ENCODE measurements at regions not wholly inside any gene's neighbourhood (a gene's known extent, or its start where the extent isn't known, plus 50 kb on each side); places are given as distances from the start of the nearest gene placed in this dataset.
A peak's percentile ranks its signal among the peaks of the same experiment; 100 is the strongest.
"Not testable (repeated sequence)": the region's sequence is repeated elsewhere in the genome, so short reads cannot be mapped to it uniquely, and the experiment has no call there.

DNA sequence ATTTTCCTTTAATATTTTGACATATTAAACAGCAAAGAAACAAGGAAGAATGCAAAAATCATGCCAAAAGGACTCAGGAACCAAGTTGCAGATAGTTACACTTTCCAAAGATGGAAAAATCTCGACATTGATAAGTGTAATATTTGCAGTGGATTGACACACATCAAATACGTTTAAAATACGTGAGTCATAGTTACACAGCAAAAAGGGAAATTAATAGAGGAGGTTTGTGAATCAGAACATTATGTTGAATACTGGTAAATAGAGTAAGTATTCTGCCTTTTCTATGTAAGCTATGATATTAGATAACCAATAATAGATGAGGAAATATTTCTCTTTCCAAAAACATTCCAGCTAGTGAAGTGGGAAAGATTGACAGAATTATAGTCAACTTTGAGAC, 1761.3 kb upstream of the IGFBP7 start:
- DNase-seq = no peak

DNA sequence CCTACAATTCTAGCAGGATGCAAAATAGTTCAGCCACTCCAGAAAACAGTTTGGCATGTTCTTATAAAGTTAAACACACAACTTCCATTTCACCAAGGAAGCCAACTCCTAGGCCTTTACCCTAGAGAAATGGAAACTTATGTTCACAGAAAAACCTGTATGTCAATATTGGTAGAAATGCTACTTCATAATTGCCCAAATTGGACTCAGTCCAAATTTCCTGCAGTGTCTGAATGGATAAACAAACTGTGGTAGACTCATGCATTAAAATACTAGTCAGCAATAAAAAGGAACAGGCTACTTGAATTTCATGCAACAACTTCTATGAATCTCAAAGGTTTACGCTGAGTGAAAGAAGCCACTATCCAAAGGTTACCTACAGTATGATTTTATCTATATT, 1738.8 kb upstream of the IGFBP7 start:
- no peak for DNase-seq

DNA sequence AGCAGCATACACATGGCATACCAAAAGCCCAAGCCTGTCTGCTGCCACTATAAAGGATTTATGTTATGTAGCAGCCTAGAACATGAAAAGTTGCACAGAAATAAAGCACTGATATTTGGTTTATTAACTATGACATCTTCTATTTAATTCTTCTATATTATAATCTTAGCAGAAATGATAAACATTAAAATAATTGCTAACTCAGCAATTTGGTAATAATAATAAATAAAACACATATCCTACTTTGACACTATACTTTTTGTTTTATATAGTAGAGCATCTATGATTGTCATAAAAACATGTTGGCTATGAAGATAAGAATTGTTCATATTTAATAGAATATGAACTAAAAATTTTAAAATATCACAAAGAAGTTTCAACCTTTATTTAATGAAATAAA, 1733.3 kb upstream of the IGFBP7 start:
- no peak for DNase-seq

DNA sequence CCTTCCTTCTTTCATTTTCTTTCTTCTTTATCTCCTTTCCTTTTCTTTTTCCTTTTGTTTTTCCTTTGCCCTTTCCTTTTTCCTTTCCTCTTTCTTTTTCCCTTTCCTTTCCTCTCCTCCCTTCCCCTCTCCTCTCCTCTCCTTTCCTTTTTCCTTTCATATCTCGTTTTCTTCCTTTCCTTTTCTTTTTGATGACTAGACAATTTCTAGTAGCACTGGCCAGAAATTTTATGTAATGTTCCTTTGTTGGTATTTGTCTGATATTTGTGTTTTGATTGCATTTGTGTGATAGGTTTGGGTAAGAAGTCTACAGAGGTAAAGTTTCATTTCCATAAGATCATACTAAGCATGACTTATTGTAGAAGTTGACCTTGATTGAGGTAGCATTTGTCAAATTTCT, 1722.9 kb upstream of the IGFBP7 start:
- DNase-seq = no peak

DNA sequence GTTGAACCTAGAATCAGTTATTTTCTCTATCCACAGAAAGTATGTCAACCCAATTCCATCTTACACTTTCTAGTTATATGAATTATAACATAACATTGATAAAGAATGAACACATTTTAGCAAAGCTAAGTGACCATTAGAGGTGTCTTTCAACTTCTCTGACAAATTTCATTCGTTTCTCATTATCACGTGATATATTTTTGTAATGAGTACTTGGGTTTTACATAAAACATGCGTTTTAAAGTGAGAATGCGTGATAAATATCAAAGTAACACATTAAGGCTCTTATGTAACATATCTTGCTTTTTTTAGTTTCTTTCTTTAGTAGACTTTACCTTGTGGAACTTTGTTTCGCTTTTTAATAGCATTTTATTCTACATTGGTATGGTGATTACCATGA, 1715.1 kb upstream of the IGFBP7 start:
- no peak for DNase-seq

DNA sequence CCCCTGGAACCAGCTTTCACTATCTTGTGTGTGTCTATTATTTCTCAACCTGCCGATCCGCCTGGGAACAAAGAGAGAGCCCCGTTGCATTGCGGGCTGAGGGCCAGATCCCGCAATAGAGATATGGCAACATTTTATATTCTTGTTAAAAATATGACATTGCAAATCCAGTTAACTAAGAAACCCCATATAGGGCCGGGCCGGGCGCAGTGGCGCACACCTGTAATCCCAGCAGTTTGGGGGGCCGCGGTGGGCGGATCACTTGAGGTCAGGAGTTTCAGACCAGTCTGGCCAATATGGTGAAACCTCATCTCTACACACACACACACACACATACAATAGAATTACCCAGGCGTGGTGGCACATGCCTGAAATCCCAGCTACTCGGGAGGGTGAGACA, 1708.4 kb upstream of the IGFBP7 start:
- not testable (repeated sequence) for DNase-seq

DNA sequence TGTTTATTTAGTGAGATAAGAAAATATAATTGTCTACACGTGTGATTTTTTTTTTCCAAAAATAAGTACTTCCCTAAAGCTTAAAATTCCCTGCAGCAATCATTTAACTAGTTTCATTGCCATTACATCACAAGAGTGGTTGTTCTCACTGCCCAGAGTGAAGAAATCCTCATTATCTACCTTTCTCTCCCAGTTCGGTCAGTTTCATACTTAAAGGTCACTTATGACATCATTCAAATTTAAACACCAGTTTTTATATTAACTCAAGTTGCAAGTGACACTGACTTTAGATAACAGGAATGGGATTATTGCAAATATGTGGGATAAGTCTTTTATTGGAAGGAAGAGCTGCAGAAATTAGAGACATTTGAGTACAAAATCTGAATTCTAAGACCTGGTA, 1699.8 kb upstream of the IGFBP7 start:
- DNase-seq = no peak

DNA sequence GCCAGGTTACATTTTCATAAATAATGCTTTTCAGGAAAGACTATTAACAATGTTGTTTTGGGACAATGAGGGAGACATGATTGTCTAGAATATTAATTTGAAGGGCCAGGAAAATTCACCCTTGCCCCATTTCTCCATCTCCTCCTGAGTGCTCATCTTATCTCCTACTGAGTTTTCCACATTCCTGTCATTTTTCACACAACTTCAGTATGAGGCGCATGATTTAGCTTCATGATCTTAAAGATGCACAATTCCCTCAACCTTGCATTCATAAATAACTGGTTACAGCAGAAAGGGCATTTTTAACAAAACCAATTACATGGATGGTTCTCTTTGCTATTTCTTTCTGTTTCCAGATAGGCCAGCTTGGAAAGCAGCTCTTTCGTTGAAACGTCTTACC, 1699.2 kb upstream of the IGFBP7 start:
- no peak for DNase-seq

DNA sequence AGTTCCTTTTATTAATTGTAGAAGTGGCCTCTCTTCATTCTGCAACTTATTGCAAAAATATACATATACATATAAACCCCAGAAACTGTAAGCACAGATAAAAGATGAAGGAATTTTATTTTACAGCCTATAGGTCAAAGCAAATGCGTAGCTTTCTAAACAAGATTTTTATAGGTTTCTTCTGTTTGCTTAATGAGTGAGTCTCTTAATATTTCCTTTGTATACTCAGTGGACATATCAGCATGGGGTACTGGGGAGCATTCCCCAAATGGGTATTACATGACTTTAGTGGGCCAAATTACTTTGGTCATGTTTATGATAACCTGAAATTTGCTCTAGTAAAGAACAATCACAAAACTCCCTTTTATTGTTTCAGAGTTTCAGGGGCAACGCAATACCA, 1698.6 kb upstream of the IGFBP7 start:
- no peak for DNase-seq

DNA sequence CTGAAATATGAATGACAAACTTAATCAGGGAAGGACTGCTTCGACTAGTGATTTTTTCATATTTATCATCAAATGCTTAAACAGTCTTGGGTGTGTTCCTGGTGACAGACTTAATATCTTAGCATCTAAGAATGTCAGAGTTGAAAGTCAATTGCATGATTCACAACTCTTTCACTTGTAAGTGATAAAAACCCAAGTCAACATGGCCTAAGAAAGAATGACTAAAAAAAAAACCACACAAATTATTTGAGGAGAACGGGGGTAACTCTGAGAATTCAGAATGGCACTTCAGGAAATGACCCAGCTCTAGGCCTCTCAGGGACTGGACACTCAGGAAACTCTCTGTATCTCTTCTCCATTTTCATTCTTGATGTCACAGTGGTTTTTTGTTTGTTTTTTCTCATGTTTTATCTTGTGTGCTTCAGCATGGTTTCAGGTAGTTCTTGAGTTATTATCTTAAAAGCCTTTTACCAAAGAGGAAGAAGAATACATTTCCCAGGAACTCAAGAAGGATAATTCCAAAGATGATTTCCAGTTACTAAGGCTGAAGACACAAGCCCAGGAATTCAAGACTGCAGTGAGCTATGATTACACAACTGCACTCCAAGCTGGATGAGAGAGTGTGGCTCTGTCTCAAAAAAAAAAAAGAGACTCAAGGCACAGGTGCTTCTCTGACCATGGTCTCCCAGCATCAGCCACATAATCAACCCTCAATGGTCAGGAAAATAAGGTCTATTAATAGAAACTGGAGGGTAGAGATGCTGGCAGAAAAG, 1697.8 kb upstream of the IGFBP7 start:
- no peak for DNase-seq

DNA sequence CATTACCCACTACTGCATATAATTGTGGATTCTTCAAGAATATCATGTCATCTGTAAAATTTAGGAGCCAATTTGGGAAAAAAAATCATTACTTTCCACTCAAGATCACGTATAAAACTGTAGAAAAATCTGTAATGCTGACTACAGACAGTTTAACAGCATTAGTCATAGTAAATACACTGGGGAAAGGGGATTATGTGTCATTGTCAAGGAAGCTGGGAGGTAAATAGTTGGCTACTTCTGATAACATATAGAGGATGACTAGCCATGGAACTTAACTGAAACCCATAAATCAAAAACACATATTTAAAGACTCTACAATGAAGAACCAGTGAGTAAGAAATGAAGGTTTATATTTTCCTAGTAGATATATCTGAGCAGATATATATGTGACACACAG, 1666.4 kb upstream of the IGFBP7 start:
- no peak for DNase-seq

DNA sequence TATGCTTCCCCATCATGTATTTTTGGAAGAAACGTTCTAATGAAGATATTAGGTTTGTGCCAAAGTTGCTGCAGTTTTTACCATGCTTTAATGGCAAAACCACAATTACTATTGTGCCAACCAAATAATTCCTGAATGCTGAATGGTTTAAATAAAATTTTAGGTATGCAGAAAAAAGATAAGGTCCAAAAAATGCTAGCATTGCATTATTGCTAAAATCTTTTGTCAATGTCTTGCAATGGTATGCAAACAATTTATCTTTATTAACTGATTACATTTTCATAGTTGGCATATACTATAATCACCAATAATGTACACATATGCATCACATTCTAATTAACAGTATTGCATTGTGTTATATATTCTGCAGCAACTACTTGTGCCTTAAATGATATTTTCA, 1657.4 kb upstream of the IGFBP7 start:
- no peak for DNase-seq

DNA sequence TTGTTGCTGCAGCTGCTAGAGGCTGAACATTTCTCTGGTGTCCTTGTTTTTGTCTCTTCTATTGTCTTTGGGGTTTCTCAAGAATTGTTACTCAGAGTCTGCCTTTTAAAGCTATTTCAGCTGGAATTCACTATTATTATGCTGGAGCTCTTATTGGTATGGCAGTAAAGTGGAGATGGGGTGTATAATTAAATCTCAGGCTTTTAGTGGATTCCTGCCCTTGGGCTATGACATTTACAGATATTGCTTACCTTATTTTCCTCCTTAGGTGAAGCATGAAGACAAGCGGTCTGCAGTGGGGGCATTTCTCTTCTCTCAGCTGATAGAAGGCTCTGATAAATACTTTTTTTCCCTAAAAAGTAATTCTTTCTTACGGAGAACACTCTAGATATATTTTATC, 1656.6 kb upstream of the IGFBP7 start:
- peak; percentile 50 for DNase-seq

DNA sequence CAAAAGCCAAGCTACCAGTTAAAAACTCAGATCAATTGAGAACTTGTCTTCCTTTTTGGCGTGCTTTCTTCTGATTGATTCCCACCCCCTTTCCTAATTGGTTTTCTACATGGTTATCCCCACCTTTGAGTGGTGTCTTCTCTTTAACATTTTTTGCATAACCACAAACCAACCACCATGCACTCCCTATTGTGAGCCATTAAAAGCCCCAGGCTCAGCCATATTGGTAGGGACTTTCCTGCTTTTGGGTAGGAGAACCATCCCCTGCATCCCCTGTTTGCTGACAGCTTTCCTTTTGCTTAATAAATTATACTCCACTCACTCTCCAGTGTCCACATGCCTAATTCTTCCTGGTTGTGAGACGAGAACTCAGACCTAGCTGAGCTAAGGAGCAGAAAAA, 1651.4 kb upstream of the IGFBP7 start:
- DNase-seq = no peak

DNA sequence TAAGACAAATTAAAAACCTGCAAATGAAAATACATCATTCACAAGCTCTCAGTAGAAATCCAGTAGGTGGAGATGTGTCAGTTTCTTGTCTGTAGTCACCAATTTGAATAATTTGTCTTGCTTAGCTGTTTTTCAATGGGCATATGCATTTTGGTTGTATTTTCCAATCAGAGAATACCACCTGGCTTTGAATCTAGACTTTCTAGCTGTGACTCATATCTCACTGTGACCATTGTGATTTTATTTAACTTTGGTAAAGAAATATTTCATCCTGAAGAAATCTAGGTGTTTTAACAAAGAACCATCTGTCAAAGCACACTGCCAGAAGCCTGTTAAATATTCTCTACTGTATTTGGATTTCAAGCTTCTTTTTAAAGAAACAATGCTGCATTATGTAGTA, 1650.6 kb upstream of the IGFBP7 start:
- no peak for DNase-seq

DNA sequence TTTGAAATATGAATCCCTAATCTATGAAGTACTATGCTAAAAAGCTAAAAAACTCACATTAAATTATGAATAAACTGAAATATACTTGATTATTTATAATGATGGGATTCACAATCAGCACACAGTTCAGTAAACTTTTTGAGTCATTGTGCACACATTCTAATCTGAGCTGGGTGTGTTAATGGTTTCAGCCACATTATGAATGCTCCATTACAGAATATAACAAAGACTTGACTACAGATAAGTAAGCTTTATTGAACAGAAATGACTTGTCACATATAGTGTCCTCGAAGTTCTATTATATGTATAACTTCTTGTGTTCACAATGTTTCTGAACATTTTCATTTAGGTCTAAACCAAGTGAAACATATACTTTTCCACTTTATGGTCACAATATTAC, 1649.9 kb upstream of the IGFBP7 start:
- no peak for DNase-seq

DNA sequence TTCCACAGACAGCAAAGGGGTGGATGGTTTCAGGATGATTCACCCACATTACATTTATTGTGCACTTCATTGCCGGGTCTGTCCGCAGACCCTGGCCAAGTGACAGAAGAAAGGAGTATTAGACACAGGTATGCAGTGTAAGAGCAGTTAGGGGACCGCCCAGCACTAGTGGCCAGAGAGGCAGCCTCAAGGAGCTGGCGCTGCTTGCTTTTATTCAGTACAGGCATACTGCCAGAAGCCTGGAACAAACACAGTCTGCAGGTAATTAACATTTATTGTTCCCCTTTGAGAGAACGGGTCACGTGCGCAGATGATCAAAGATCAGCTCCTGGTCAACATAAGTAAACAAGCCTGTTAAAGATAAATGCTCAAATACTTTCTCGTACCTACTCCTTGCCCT, 1639.0 kb upstream of the IGFBP7 start:
- DNase-seq = peak; percentile 87

DNA sequence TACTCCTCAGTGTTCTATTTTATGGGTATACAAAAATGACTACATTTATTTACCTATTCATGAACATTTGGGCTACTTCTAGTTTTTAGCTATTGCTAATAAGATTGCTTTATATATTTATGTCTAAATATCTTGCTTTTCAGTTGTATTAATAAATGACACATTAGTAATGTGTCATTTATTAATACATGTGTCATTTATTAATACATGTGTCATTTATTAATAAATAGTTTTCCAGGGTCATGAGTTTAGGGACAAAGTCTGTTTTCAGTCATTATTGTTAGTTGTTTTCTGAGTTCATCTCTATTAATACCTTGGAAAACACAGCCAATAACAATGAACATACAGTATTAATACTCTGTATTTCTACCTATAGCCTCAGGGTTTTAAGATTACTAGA, 1630.7 kb upstream of the IGFBP7 start:
- DNase-seq = no peak

DNA sequence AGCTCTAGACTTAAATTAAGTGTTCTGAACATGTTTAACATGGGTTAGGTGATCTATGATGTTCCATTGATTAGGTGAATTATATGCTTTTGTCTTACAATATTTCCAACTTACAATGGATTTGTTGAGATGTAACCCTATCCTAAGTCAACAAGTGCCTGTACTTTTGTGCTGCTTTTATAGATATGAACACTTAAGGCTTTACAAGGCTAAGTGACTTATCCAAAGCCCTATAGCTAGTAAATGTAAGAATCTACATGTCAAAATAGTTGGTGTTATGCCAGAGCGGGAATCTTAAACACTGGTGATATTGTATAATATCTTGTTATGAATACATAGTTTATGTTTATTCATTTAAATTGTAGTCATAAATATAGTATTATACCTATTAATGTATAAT, 1629.1 kb upstream of the IGFBP7 start:
- DNase-seq = no peak

DNA sequence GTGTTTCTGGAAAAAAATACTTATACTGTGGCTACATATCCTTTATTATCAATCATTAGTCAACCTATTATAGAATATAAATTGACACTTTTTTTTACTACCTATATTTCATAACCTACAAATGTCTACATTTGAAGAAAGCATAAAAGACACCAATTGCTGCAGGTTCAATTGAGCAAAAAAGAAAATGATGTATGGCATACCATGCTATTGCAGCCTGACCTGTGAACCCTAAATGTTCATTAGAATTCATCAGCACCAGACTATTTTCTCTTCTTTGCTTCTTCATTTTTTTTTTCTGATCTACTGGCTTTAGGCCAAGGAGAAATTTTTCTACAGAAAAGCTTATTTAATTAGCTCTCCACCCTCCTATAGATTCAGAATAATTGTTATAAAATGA, 1628.2 kb upstream of the IGFBP7 start:
- DNase-seq = no peak

DNA sequence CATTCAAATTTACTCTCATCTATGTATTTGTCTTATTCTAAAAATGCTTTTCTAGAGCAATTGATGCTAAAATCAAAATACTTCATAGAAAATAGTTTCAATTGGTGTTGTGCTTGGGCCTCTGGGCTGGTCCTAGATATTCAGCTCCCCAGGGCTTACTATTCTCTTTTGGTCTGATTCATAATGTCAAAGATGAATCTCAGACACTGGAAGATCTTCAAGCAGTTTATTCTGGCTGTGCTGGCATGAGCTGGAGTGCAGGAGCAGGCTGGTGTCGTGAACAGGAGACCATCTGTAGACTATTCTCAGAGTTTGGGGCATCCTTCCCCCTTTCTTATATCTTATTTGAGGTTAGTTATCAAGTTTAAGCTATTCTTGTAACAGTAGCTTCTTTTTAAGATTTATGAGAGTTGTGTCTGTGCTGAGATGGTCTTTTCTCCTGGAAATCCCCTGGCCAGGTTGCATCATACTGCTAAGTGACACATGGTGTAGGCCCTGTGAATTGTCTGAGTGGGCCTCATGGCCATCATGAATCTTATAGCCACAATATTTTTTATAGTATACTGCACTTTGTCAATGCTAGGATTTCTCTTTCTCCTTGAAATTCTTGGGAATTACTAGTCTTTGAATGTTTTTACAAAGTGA, 1624.0 kb upstream of the IGFBP7 start:
- no peak for DNase-seq

DNA sequence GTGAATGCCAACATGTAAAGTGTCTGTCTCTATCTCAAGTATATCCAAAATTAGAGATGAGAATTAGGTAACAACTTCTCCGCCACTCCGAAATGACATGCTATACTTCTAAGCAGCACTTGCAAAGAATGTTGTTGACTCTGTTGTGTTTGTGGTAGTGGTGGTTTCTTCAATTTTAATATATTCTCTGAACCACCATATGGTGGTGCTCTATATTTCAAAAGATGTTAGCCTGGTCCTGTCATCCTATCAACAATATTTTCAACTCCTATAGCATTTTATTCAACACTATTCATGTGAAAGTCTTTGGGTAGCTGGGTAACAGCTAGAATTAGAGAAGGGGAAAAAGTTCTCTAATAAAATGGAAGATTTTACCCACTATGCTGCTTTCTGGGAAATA, 1622.8 kb upstream of the IGFBP7 start:
- DNase-seq = no peak

DNA sequence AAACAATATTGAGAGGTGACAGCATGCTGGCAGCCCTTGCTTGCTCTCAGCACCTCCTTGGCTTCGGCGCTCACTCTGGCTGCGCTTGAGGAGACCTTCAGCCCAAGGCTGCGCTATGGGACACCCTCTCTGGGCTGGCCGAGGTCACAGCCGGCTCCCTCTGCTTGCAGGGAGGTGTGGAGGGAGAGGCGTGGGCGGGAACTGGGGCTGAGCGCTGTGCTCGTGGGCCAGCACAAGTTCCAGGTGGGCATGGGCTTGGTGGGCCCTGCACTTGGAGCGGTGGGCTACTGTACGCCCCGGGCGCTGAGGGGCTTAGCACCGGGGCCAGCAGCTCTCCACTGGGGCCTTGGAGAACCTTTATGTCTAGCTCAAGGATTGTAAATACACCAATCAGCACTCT, 1613.8 kb upstream of the IGFBP7 start:
- DNase-seq = no peak

DNA sequence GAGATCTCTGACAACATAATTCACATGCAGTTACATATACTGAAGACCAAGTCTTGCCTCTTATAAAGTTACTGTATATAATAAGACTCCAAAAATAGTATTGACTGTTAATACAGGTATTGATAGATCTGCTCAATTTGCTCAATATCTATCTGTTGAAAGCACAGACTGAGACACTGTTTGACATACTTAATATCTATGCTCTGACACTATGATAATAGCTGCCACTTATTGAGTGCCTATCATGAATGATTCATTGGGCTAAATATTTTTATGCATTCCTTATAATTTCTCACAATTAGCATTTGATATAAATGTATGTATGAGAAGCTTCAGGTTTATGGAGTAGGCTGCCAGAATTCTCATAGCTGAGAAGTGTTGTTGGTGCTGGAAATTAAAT, 1600.9 kb upstream of the IGFBP7 start:
- no peak for DNase-seq

DNA sequence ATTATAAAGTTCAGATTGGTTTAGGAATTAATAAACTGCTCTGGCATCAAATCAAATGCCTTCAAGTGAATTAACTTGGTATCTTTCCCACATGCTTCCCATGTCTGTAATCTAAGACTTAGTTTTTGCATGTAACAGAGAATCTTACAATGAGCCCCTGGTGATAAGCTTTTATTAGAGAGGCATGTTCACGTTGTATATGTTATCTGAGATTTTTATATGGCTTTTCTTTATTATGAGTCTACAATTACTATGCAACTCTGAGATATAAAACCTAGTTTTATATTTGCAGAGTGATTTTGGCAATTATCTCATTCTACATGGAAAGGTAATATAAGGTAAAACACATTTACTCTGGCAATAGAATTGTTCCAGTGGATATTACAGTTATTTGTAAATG, 1578.4 kb upstream of the IGFBP7 start:
- DNase-seq = no peak
